Esophagus muscularis mucosa (tissue), 4 donors: ENCODE measurements at regions not wholly inside any gene's neighbourhood (a gene's known extent, or its start where the extent isn't known, plus 50 kb on each side); places are given as distances from the start of the nearest gene placed in this dataset.

ENCODE experiments used
- DNase-seq: peaks from one replicate; pipeline ENCODE4 v3.0.0-alpha.2; 2017; ENCODE audit errors: extremely low spot score
- H3K27ac ChIP-seq, 4 donors: fragments of 200-600 bp; sonication (generic); replicated peaks in 1 of 4; 1 replicate in 3 of 4; 2 replicates in 1 of 4; pipeline ENCODE4 v1.5.1; 2016 to 2019; ENCODE audit warnings: mild to moderate bottlenecking in 1 of 4
- H3K27me3 ChIP-seq, 4 donors: fragments of 200-600 bp; sonication (generic); one replicate each; pipeline versions ENCODE4 v1.5.1 to v1.6.0; 2016 to 2019
- H3K36me3 ChIP-seq, 4 donors: fragments of 200-600 bp; sonication (generic); one replicate each; pipeline ENCODE4 v1.5.1; 2016 to 2019
- H3K4me1 ChIP-seq, 4 donors: fragments of 200-600 bp; sonication (generic); one replicate each; pipeline ENCODE4 v1.5.1; 2016 to 2019
- H3K4me3 ChIP-seq, 4 donors: fragments of 200-600 bp; sonication (generic); 1 replicate in 2 of 4; 2 replicates in 2 of 4; pipeline ENCODE4 v1.5.1; 2016 to 2019; ENCODE audit warnings: mild to moderate bottlenecking in 4 of 4, moderate library complexity in 1 of 4
- H3K9me3 ChIP-seq, 4 donors: fragments of 200-600 bp; sonication (generic); 1 replicate in 3 of 4; 2 replicates in 1 of 4; pipeline ENCODE4 v1.5.1; 2016 to 2019
- CTCF ChIP-seq, 3 experiments: fragments of 200-600 bp in 2 of 3; fragments of 450-650 bp in 1 of 3; sonication (generic) in 2 of 3; IDR thresholded peaks; one replicate each; pipeline ENCODE4 v1.5.1; 2017 to 2019; ENCODE audit warnings: antibody characterized with exemption in 3 of 3, mild to moderate bottlenecking in 2 of 3, moderate library complexity in 1 of 3
- EP300 ChIP-seq: sonication (generic); formaldehyde crosslinking; IDR thresholded peaks from one replicate; pipeline ENCODE4 v1.6.1; 2017; ENCODE audit warnings: antibody characterized with exemption
- POLR2A ChIP-seq: fragments of 450-650 bp; IDR thresholded peaks from one replicate; pipeline ENCODE4 v1.6.1; 2017; ENCODE audit warnings: antibody characterized with exemption, moderate library complexity, mild to moderate bottlenecking, low read depth
- POLR2AphosphoS5 ChIP-seq, 2 donors: sonication (generic); formaldehyde crosslinking; IDR thresholded peaks; one replicate each; pipeline ENCODE4 v1.6.1; 2017; ENCODE audit warnings: antibody characterized with exemption in 2 of 2
- WGBS: methylation state at CpG from one replicate; pipeline ENCODE4 v1.1.5; 2018; 5-methylcytosine and 5-hydroxymethylcytosine counted together
- intact Hi-C: fragments of 100-400 bp; cut with DNase I; formaldehyde crosslinking; loops from one replicate; pipeline ENCODE4 v1.15.1; 2023

- H3K9me3 ChIP-seq, result no peaks in the 10 kb centered on the region
- intact Hi-C loops, result no loop called here
- no peak overlapping the region for H3K27ac ChIP-seq
- peaks cover 0 to 17% (median 0%) of the 10 kb centered on the region in 4 donors for H3K36me3 ChIP-seq
- peaks cover 0 to 47% (median 13%) of the 10 kb centered on the region in 4 donors for H3K27me3 ChIP-seq
- peak; percentile 86 for DNase-seq
- peak overlapping the region; percentile 60 to 65 (median 62) for H3K4me3 ChIP-seq
- WGBS, result 12% methylated on average over 13 of the region's 42 CpGs
- H3K4me1 ChIP-seq, result peaks cover 9 to 23% (median 20%) of the 10 kb centered on the region in 4 donors
- no peak for TF ChIP-seq EP300
- no peak for TF ChIP-seq POLR2AphosphoS5 (IDR thresholded peaks at IDR 0.05)
- no peak for TF ChIP-seq POLR2A
- no peak for TF ChIP-seq CTCF (IDR thresholded peaks at IDR 0.05)
Observed at GRCh38 chr6:30007132-30007764, 53.8 kb upstream of the POLR1H start.

DNA sequence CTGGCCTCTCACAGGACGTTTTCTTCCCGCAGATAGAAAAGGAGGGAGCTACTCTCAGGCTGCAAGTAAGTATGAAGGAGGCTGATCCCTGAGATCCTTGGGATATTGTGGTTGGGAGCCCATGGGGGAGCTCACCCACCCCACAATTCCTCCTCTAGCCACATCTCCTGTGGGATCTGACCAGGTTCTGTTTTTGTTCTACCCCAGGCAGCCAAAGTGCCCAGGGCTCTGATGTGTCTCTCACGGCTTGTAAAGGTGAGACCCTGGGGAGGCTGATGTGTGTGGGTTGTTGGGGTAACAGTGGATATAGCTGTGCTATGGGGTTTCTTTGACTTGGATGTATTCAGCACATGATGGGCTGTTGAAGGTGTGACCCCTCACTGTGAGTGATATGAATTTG lies 52.0 kb upstream of the POLR1H start:
- intact Hi-C loops, result no loop called here
- peaks cover 9 to 26% (median 20%) of the 10 kb centered on the region in 4 donors for H3K4me1 ChIP-seq

More for the DNA sequence above, 52.0 kb upstream of the POLR1H start:
- Histone ChIP-seq H3K9me3 (no peaks in the 10 kb centered on the region), H3K36me3 (peaks cover 0 to 17% (median 0%) of the 10 kb centered on the region in 4 donors), H3K27me3 (peaks cover 0 to 47% (median 13%) of the 10 kb centered on the region in 4 donors), H3K4me3 (no peak overlapping the region), H3K27ac (no peak overlapping the region)
- 97% methylated on average over 3 of the region's 3 CpGs for WGBS
- DNase-seq, result peak; percentile 72
- TF ChIP-seq POLR2AphosphoS5 (IDR thresholded peaks at IDR 0.05), result no peak
- TF ChIP-seq CTCF (IDR thresholded peaks at IDR 0.05), result no peak
- no peak for TF ChIP-seq EP300
